ENCODE measurements at regions not wholly inside any gene's neighbourhood (a gene's known extent, or its start where the extent isn't known, plus 50 kb on each side); places are given as distances from the start of the nearest gene placed in this dataset.

GRCh38 chr12:14284184-14284722 is 81.2 kb upstream of the ATF7IP start:
- no peak for DNase-seq

GRCh38 chr12:14289601-14290000 is 75.9 kb upstream of the ATF7IP start:
- DNase-seq = no peak

- DNase-seq = no peak
Observed at GRCh38 chr12:14290951-14291350, 74.5 kb upstream of the ATF7IP start.

GRCh38 chr12:14303661-14304155 is 61.8 kb upstream of the ATF7IP start:
- DNase-seq = no peak

- DNase-seq = no peak
Observed at GRCh38 chr12:14307004-14307403, 58.5 kb upstream of the ATF7IP start.

GRCh38 chr12:14308516-14308915 is 57.0 kb upstream of the ATF7IP start:
- no peak for DNase-seq

- DNase-seq = no peak
Observed at GRCh38 chr12:14310866-14311265, 54.6 kb upstream of the ATF7IP start.

- no peak for DNase-seq
Observed at GRCh38 chr12:14313379-14314138, 51.9 kb upstream of the ATF7IP start.

GRCh38 chr12:14314801-14315200 is 50.7 kb upstream of the ATF7IP start:
- DNase-seq = no peak

GRCh38 chr12:14315501-14315900 is 50.0 kb upstream of the ATF7IP start:
- DNase-seq = no peak
